BLaER1 treated with 17β-estradiol and CSF1 and Interleukin-3, amounts not matched to agents 10 nM and 100 nM (cell line): ENCODE measurements at regions not wholly inside any gene's neighbourhood (a gene's known extent, or its start where the extent isn't known, plus 50 kb on each side); places are given as distances from the start of the nearest gene placed in this dataset.

Experiments
- H3K27ac ChIP-seq, 11 experiments: shearing (Covaris generic); formaldehyde crosslinking; 2 replicates each; pipeline ENCODE4 v1.8.1; 2022
- H3K27me3 ChIP-seq, 11 experiments: shearing (Covaris generic); formaldehyde crosslinking; 2 replicates each; pipeline ENCODE4 v1.8.1; 2022
- H3K36me3 ChIP-seq, 11 experiments: shearing (Covaris generic); formaldehyde crosslinking; 2 replicates each; pipeline ENCODE4 v1.8.1; 2022
- H3K4me1 ChIP-seq, 10 experiments: shearing (Covaris generic); formaldehyde crosslinking; 2 replicates each; pipeline ENCODE4 v1.8.1; 2022
- H3K4me2 ChIP-seq, 11 experiments: shearing (Covaris generic); formaldehyde crosslinking; 2 replicates each; pipeline ENCODE4 v1.8.1; 2022
- H3K4me3 ChIP-seq, 10 experiments: shearing (Covaris generic); formaldehyde crosslinking; 2 replicates each; pipeline ENCODE4 v1.8.1; 2022
- H3K9ac ChIP-seq, 11 experiments: shearing (Covaris generic); formaldehyde crosslinking; 2 replicates each; pipeline ENCODE4 v1.8.1; 2022
- H3K9me3 ChIP-seq, 11 experiments: shearing (Covaris generic); formaldehyde crosslinking; replicated peaks in 1 of 11; 2 replicates each; pipeline ENCODE4 v1.8.1; 2022
- H4K20me1 ChIP-seq, 11 experiments: shearing (Covaris generic); formaldehyde crosslinking; 2 replicates each; pipeline ENCODE4 v1.8.1; 2022
- Cebpa-rat ChIP-seq, 11 experiments: shearing (Covaris generic); IDR thresholded peaks; 2 replicates each; pipeline ENCODE4 v1.8.1; 2022

DNA sequence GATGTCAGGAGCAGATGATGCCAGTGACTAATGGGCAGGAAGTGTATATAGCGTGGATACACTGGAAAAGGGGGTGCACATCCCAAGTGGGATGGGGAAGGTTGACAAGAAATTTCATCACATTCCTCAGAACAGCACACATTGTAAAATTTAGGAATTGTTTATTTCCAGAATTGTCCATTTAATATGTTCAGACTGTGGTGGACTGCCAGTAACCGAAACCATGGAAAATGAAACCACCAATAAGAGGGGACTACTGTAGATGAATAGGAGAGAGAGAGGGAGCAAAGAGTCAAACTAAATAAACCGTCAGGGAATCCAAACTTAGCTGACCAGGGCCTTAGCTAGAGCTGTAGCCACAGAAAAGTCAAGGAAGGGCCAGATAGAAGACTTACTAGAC, 164.4 kb upstream of the PRDM1 start:
- H3K4me2 ChIP-seq: no peak overlapping the region
- no peak overlapping the region for H3K9ac ChIP-seq

DNA sequence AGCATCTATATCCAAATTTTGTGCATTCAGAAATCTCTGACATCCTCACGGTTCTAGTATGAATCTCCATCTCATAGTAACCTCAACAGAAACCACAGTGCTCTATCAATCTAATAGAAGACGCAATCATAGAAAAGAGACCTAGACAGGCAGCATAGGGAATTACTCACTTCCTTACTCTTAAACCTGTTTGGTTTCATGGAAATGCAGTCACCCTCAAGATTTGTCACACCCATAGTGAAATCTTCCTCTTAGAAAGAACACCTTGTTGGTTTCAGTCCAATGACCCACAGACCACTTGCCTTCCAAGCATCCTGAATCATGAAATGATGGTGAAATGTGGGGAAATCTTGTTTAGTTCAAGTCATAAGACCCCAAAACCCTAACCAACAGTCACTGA, 166.1 kb upstream of the PRDM1 start:
- no peak overlapping the region for H3K4me3 ChIP-seq
- H3K27ac ChIP-seq: no peak overlapping the region
- H3K9ac ChIP-seq: no peak overlapping the region
- TF ChIP-seq Cebpa-rat (IDR thresholded peaks at IDR 0.05): no peak
- no peaks in the 10 kb centered on the region for H3K27me3 ChIP-seq
- no peaks in the 10 kb centered on the region for H4K20me1 ChIP-seq
- H3K9me3 ChIP-seq: no peaks in the 10 kb centered on the region
- no peaks in the 10 kb centered on the region for H3K36me3 ChIP-seq
- H3K4me2 ChIP-seq: no peak overlapping the region
- peaks cover 0 to 16% (median 0%) of the 10 kb centered on the region in 10 experiments; a peak in 3 of 20 replicates for H3K4me1 ChIP-seq

More for the DNA sequence above, 164.4 kb upstream of the PRDM1 start:
- H3K27ac ChIP-seq: no peak overlapping the region
- H3K4me1 ChIP-seq: peaks cover 0 to 23% (median 0%) of the 10 kb centered on the region in 10 experiments; a peak in 3 of 20 replicates
- no peaks in the 10 kb centered on the region for H3K36me3 ChIP-seq
- no peaks in the 10 kb centered on the region for H3K27me3 ChIP-seq
- no peaks in the 10 kb centered on the region for H3K9me3 ChIP-seq
- no peaks in the 10 kb centered on the region for H4K20me1 ChIP-seq
- no peak overlapping the region for H3K4me3 ChIP-seq
- TF ChIP-seq Cebpa-rat (IDR thresholded peaks at IDR 0.05): no peak

DNA sequence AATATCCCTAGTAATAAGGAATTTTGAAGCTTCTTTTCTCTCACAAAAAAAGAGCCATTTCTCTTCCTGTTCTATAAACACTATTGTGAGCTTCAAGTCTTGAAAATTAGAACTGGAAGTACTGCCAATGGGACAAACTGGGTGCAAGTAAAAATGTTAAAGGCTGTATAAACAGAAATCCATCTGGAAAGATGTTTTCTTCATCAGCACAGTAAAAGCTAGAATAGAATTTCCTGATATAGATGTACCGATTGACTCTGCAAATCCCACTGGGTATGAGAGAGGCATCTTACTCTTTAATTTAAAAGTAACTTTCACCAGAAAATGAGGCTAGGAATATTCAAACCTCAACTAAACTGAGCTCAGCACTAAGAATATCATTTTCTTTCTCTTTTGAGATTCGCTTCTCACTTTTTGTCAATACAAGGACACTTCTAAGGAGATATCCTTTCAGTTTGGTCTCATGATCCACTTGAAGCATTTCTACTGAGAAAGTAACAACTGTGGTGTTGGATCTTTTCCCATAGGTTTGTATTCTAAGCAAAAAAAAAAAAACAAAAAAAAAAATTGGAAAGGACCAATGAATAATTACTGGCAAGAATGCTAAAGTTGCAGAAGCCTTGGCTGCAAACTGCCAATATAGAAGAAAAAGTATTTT, 169.0 kb upstream of the PRDM1 start:
- Histone ChIP-seq H3K9me3 (no peaks in the 10 kb centered on the region; a peak in 2 of 22 replicates), H3K4me3 (no peak overlapping the region), H3K9ac (no peak overlapping the region), H3K4me2 (no peak overlapping the region), H3K4me1 (peaks cover 0 to 14% (median 0%) of the 10 kb centered on the region in 10 experiments; a peak in 4 of 20 replicates), H3K27ac (no peak overlapping the region), H3K27me3 (no peaks in the 10 kb centered on the region), H3K36me3 (no peaks in the 10 kb centered on the region), H4K20me1 (no peaks in the 10 kb centered on the region)
- TF ChIP-seq Cebpa-rat (IDR thresholded peaks at IDR 0.05): no peak

DNA sequence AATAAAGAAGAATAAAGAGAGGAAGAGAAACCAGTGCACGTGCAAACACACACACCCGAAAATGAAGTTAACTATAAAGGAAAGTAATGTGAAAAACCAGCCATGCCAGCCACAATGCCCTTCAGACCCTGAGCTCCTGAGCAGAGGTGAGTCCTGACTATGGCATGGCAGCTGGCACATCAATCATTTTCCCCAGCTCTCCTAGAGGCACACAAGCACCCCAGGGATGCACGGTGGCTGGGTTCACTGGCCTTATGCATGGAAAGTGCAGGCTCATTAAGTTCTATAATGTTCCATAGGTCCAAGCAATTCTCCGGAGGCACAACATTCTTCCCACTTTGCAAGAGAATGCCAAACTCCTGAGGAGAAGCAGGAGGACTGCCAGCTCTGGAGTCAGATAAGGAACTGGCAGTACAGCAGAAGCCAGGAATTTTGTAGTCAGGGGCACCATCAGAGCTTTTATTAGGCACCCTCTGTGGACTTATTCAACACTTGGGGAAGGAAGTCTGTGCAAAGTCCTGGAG, 175.0 kb upstream of the PRDM1 start:
- H3K4me1 ChIP-seq: peaks cover 0 to 58% (median 0%) of the 10 kb centered on the region in 10 experiments; a peak in 6 of 20 replicates
- peak overlapping the region in 3 of 11 experiments; percentile 45 to 75 (median 74); a peak in 6 of 22 replicates for H3K4me2 ChIP-seq
- TF ChIP-seq Cebpa-rat (IDR thresholded peaks at IDR 0.05): no peak
- no peaks in the 10 kb centered on the region for H3K36me3 ChIP-seq
- no peaks in the 10 kb centered on the region for H3K27me3 ChIP-seq
- H3K27ac ChIP-seq: peak overlapping the region in 1 of 11 experiments; percentile 79; a peak in 1 of 22 replicates
- no peak overlapping the region for H3K4me3 ChIP-seq
- H4K20me1 ChIP-seq: no peaks in the 10 kb centered on the region
- H3K9ac ChIP-seq: no peak overlapping the region
- peaks cover 0 to 4% (median 0%) of the 10 kb centered on the region in 11 experiments; a peak in 3 of 22 replicates for H3K9me3 ChIP-seq

DNA sequence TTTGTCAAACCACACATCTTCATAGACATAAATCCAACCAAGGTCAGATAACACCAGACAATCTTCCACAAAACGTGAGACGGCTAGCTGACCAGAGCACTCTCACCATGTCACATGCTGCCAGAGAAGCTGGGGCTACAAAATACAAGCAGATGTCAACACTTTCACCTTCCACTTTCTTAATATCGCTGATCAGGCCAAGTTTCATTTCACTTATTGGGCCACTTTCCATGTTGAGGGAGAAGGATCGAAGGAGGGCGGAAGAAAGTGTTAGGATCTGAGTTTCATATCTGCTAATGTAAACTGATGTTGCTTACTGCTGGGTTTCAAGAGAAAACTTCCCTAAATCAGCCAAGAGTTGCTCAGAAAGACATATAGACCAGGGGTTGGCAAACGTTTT, 177.0 kb upstream of the PRDM1 start:
- peak overlapping the region in 1 of 11 experiments; percentile 42; a peak in 1 of 22 replicates for H3K9ac ChIP-seq
- TF ChIP-seq Cebpa-rat (IDR thresholded peaks at IDR 0.05): peak in 2 of 11 experiments; percentile 19 to 44; a peak in 2 of 22 replicates
- H3K36me3 ChIP-seq: no peaks in the 10 kb centered on the region
- H3K27me3 ChIP-seq: no peaks in the 10 kb centered on the region
- H3K4me3 ChIP-seq: no peak overlapping the region
- H3K4me1 ChIP-seq: peaks cover 0 to 65% (median 0%) of the 10 kb centered on the region in 10 experiments; a peak in 6 of 20 replicates
- H3K4me2 ChIP-seq: peak overlapping the region in 3 of 11 experiments; percentile 25 to 75 (median 74); a peak in 6 of 22 replicates
- H4K20me1 ChIP-seq: no peaks in the 10 kb centered on the region
- peaks cover 0 to 6% (median 0%) of the 10 kb centered on the region in 11 experiments; a peak in 5 of 22 replicates for H3K9me3 ChIP-seq
- H3K27ac ChIP-seq: peak overlapping the region in 4 of 11 experiments; percentile 19 to 79 (median 70); a peak in 6 of 22 replicates

GRCh38 chr6:105907991-105908390, 178.1 kb upstream of the PRDM1 start:
- Histone ChIP-seq H3K27ac (peak overlapping the region in 3 of 11 experiments; percentile 64 to 79 (median 64); a peak in 5 of 22 replicates), H3K36me3 (no peaks in the 10 kb centered on the region), H4K20me1 (no peaks in the 10 kb centered on the region), H3K4me1 (peaks cover 0 to 72% (median 4%) of the 10 kb centered on the region in 10 experiments; a peak in 12 of 20 replicates), H3K4me2 (peak overlapping the region in 3 of 11 experiments; percentile 25 to 75 (median 74); a peak in 5 of 22 replicates), H3K9ac (no peak overlapping the region), H3K27me3 (no peaks in the 10 kb centered on the region), H3K4me3 (no peak overlapping the region), H3K9me3 (peaks cover 0 to 6% (median 0%) of the 10 kb centered on the region in 11 experiments; a peak in 4 of 22 replicates)
- TF ChIP-seq Cebpa-rat (IDR thresholded peaks at IDR 0.05): no peak

GRCh38 chr6:105907301-105907700, 178.8 kb upstream of the PRDM1 start:
- H3K9me3 ChIP-seq: peaks cover 0 to 6% (median 0%) of the 10 kb centered on the region in 11 experiments; a peak in 4 of 22 replicates
- H3K27me3 ChIP-seq: no peaks in the 10 kb centered on the region
- no peaks in the 10 kb centered on the region for H3K36me3 ChIP-seq
- H3K9ac ChIP-seq: no peak overlapping the region
- H3K4me2 ChIP-seq: peak overlapping the region in 3 of 11 experiments; percentile 25 to 75 (median 74); a peak in 5 of 22 replicates
- H3K4me3 ChIP-seq: no peak overlapping the region
- peak overlapping the region in 1 of 11 experiments; percentile 24; a peak in 2 of 22 replicates for H3K27ac ChIP-seq
- peaks cover 7 to 79% (median 11%) of the 10 kb centered on the region in 10 experiments for H3K4me1 ChIP-seq
- H4K20me1 ChIP-seq: no peaks in the 10 kb centered on the region
- no peak for TF ChIP-seq Cebpa-rat (IDR thresholded peaks at IDR 0.05)

- Histone ChIP-seq H3K27ac (peak overlapping the region in 9 of 11 experiments; percentile 7 to 79 (median 36); a peak in 15 of 22 replicates), H3K9me3 (peaks cover 0 to 24% (median 14%) of the 10 kb centered on the region in 11 experiments; a peak in 15 of 22 replicates), H3K4me1 (peaks cover 16 to 74% (median 25%) of the 10 kb centered on the region in 10 experiments), H3K4me2 (peak overlapping the region; percentile 13 to 74 (median 44)), H3K36me3 (no peaks in the 10 kb centered on the region), H3K4me3 (no peak overlapping the region), H4K20me1 (no peaks in the 10 kb centered on the region), H3K9ac (no peak overlapping the region; a peak in 1 of 22 replicates), H3K27me3 (no peaks in the 10 kb centered on the region)
- TF ChIP-seq Cebpa-rat (IDR thresholded peaks at IDR 0.05): no peak
These were observed 183.6 kb upstream of the PRDM1 start for GRCh38 chr6:105902401-105903031.

DNA sequence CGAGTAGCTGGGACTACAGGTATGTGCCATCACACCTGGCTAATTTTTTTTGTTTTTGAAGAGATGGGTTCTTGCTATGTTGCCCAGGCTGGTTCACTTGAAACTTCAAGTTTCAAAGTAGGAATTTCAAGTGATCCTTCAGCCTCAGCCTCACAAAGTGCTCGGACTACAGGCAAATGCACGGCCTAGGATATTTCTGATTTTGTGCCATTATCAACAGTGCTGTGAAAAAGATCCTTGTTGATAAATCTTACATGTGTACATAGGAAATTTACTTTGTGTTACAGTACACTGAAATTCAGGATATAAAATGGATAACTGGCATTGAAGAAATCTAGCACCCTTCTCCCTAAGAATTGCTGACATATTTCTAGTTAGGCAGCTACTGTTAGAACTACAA, 184.6 kb upstream of the PRDM1 start:
- no peaks in the 10 kb centered on the region for H3K27me3 ChIP-seq
- H3K4me3 ChIP-seq: no peak overlapping the region
- no peaks in the 10 kb centered on the region for H3K36me3 ChIP-seq
- no peak for TF ChIP-seq Cebpa-rat (IDR thresholded peaks at IDR 0.05)
- H3K27ac ChIP-seq: peak overlapping the region in 2 of 11 experiments; percentile 8 to 79; a peak in 4 of 22 replicates
- peaks cover 0 to 28% (median 14%) of the 10 kb centered on the region in 11 experiments; a peak in 15 of 22 replicates for H3K9me3 ChIP-seq
- H3K4me2 ChIP-seq: peak overlapping the region in 3 of 11 experiments; percentile 54 to 69 (median 58); a peak in 5 of 22 replicates
- H3K4me1 ChIP-seq: peaks cover 17 to 74% (median 26%) of the 10 kb centered on the region in 10 experiments
- no peak overlapping the region for H3K9ac ChIP-seq
- no peaks in the 10 kb centered on the region for H4K20me1 ChIP-seq
